K562 (cell line): ENCODE measurements at regions not wholly inside any gene's neighbourhood (a gene's known extent, or its start where the extent isn't known, plus 50 kb on each side); places are given as distances from the start of the nearest gene placed in this dataset.

Experiments
- ATAC-seq: fragments of 200-7000 bp; cut with Tn5 transposase; 3 replicates; pipeline ENCODE4 v1.9.1; 2020; ENCODE audit warnings: moderate library complexity
- BruUV-seq: library from RNA; stranded (reverse); fragments of 400-500 nt; replicated peaks from 2 replicates; lab custom pipeline; 2021; lab: Mats Ljungman, UMichigan
- CTCF ChIA-PET: fragments of 300-600 bp; formaldehyde crosslinking; extraction: SDS; loops from one replicate; lab custom pipeline; 2021; ENCODE audit warnings: low intra/inter-chr PET ratio; lab: Yijun Ruan, JAX
- POLR2A ChIA-PET: fragments of 300-600, 350-650 bp; sonication (Branson Sonifier 250); formaldehyde crosslinking; extraction: SDS; loops from one replicate; lab custom pipeline; 2021; ENCODE audit warnings: antibody characterized with exemption, inconsistent platforms; lab: Yijun Ruan, JAX
- DNase-seq, 4 experiments: peaks; one replicate each; pipeline versions ENCODE4 v3.0.0 to v3.0.0-alpha.2; 2011 to 2018; ENCODE audit warnings: low spot score in 3 of 4, mixed read lengths in 3 of 4; ENCODE audit errors: extremely low read depth in 1 of 4
- FAIRE-seq: peaks from 2 replicates; lab custom pipeline; 2011; peaks lifted over from hg19 to GRCh38; lab: Jason Lieb, UNC
- H2AFZ ChIP-seq: 2 replicates; pipeline ENCODE4 v1.6.0; 2011; ENCODE audit warnings: low read depth, low read length, control low read depth, inconsistent platforms
- H3K27ac ChIP-seq: fragments of 200-600 bp; 3 replicates; pipeline ENCODE4 v1.8.0; 2011; ENCODE audit warnings: low read depth, mild to moderate bottlenecking, control low read depth, inconsistent platforms, low read length, moderate library complexity, mixed read lengths; ENCODE audit errors: extremely low read depth
- H3K27me3 ChIP-seq, 2 experiments: fragments of 300-600 bp in 1 of 2; 2 replicates in 1 of 2; 3 replicates in 1 of 2; pipeline versions ENCODE4 v1.6.0 to v1.8.0; 2011; ENCODE audit warnings: inconsistent platforms in 2 of 2, low read length in 2 of 2, mild to moderate bottlenecking in 1 of 2, mixed read lengths in 1 of 2, moderate library complexity in 1 of 2; ENCODE audit not compliant: control insufficient read depth in 2 of 2, insufficient read depth in 2 of 2
- H3K36me3 ChIP-seq: fragments of 300-600 bp; 3 replicates; pipeline ENCODE4 v1.8.0; 2011; ENCODE audit warnings: mild to moderate bottlenecking, low read length, inconsistent platforms; ENCODE audit not compliant: control insufficient read depth, insufficient read depth
- H3K4me1 ChIP-seq, 2 experiments: fragments of 200-600 bp in 1 of 2; replicated peaks in 1 of 2; 2 replicates in 1 of 2; 3 replicates in 1 of 2; pipeline versions ENCODE4 v1.5.1 to v1.8.0; 2011; ENCODE audit warnings: inconsistent platforms in 2 of 2, low read length in 2 of 2, mild to moderate bottlenecking in 1 of 2, mixed read lengths in 1 of 2, moderate library complexity in 1 of 2; ENCODE audit not compliant: control insufficient read depth in 2 of 2, insufficient read depth in 2 of 2
- H3K4me2 ChIP-seq: 2 replicates; pipeline ENCODE4 v1.6.1; 2011; ENCODE audit warnings: low read length, control low read depth, inconsistent platforms, mixed read lengths; ENCODE audit not compliant: insufficient read depth
- H3K4me3 ChIP-seq: fragments of 200-600 bp; sonication (generic), shearing (Covaris generic); 2 replicates; pipeline ENCODE4 v1.5.1; 2016; ENCODE audit warnings: control low read depth, inconsistent platforms
- H3K79me2 ChIP-seq: fragments of 200-600 bp; 3 replicates; pipeline ENCODE4 v1.8.0; 2011; ENCODE audit warnings: low read length, inconsistent platforms; ENCODE audit not compliant: control insufficient read depth, insufficient read depth
- H3K9ac ChIP-seq, 2 experiments: 2 replicates each; pipeline versions ENCODE4 v1.6.0 to v1.6.1; 2011; ENCODE audit warnings: low read depth in 2 of 2, low read length in 2 of 2, control low read depth in 1 of 2, inconsistent platforms in 1 of 2, mild to moderate bottlenecking in 1 of 2, mixed read lengths in 1 of 2; ENCODE audit not compliant: insufficient read depth in 1 of 2
- H3K9me1 ChIP-seq: one replicate; pipeline ENCODE4 v1.6.0; 2011; ENCODE audit warnings: inconsistent platforms, mild to moderate bottlenecking, low read length, moderate library complexity; ENCODE audit not compliant: control insufficient read depth, insufficient read depth
- H3K9me3 ChIP-seq: replicated peaks from 2 replicates; pipeline ENCODE4 v1.5.1; 2011; ENCODE audit warnings: low read depth, low read length, inconsistent platforms; ENCODE audit not compliant: control insufficient read depth, insufficient read depth
- H4K20me1 ChIP-seq: replicated peaks from 2 replicates; pipeline ENCODE4 v1.6.1; 2011; ENCODE audit warnings: low read length, inconsistent platforms, mixed read lengths; ENCODE audit not compliant: control insufficient read depth, insufficient read depth
- MCM3 ChIP-seq: fragments of 450-650 bp; IDR thresholded peaks from 2 replicates; pipeline ENCODE4 v1.6.1; 2016
- MEIS2 ChIP-seq: fragments of 450-650 bp; IDR thresholded peaks from 2 replicates; pipeline ENCODE4 v1.6.1; 2014; ENCODE audit warnings: mild to moderate bottlenecking; ENCODE audit not compliant: partially characterized antibody
- SIRT6 ChIP-seq: IDR thresholded peaks from one replicate; pipeline ENCODE4 v1.6.1; 2012; ENCODE audit warnings: low read depth, mild to moderate bottlenecking, control low read depth, inconsistent platforms, low read length, moderate library complexity
- ZNF232 ChIP-seq: sonication (generic); formaldehyde crosslinking; IDR thresholded peaks from 2 replicates; pipeline ENCODE4 v1.8.0; 2022; ENCODE audit warnings: mild to moderate bottlenecking, missing genetic modification reagents
- WGBS: fragments of 100-300 bp; shearing (Covaris generic); methylation state at CpG from one replicate; pipeline ENCODE4 v1.1.6; 2016; ENCODE audit warnings: low coverage, mixed read lengths; ENCODE audit not compliant: insufficient coverage; ENCODE audit errors: missing lambda C conversion rate; 5-methylcytosine and 5-hydroxymethylcytosine counted together
- in situ Hi-C: fragments of 300-500 bp; cut with MboI; formaldehyde crosslinking; loops from 4 replicates; pipeline ENCODE4 v1.15.0; 2018; ENCODE audit warnings: inconsistent platforms, mixed read lengths
- intact Hi-C: fragments of 100-400 bp; cut with micrococcal nuclease; formaldehyde crosslinking; loops from 2 replicates; pipeline ENCODE4 v1.14.2; 2022

- H3K4me3 ChIP-seq, result no peak overlapping the region
- H3K27me3 ChIP-seq, result peaks cover 0 to 2% of the 10 kb centered on the region in 2 experiments; a peak in 1 of 5 replicates
- ChIA-PET POLR2A (no interaction called here), CTCF (no interaction called here)
- no peaks in the 10 kb centered on the region for H3K79me2 ChIP-seq
- TF ChIP-seq SIRT6 (no peak), MEIS2 (peak; percentile 8)
- H3K4me1 ChIP-seq, result no peaks in the 10 kb centered on the region; a peak in 1 of 5 replicates
- FAIRE-seq (no peak), DNase-seq (peak in 1 of 4 experiments; percentile 3), ATAC-seq (no peak)
- H2AFZ ChIP-seq, result no peak overlapping the region
- no peaks in the 10 kb centered on the region for H4K20me1 ChIP-seq
- H3K27ac ChIP-seq, result no peak overlapping the region
- no peak overlapping the region for H3K4me2 ChIP-seq
- no peak overlapping the region for H3K9ac ChIP-seq
- no peaks in the 10 kb centered on the region for H3K9me1 ChIP-seq
- H3K9me3 ChIP-seq, result no peaks in the 10 kb centered on the region
- no TSS peak for BruUV-seq
- intact Hi-C loops, result no loop called here
- WGBS, result 2% methylated on average over 4 of the region's 4 CpGs
- in situ Hi-C loops, result no loop called here
- H3K36me3 ChIP-seq, result no peaks in the 10 kb centered on the region
These were observed 59.4 kb upstream of the ZNF438 start for GRCh38 chr10:31090894-31091607.

- in situ Hi-C loops, result no loop called here
- H3K27ac ChIP-seq, result no peak overlapping the region
- no peaks in the 10 kb centered on the region for H3K79me2 ChIP-seq
- ChIA-PET CTCF (no interaction called here), POLR2A (no interaction called here)
- FAIRE-seq (no peak), ATAC-seq (no peak), DNase-seq (no peak)
- intact Hi-C loops, result no loop called here
- H3K27me3 ChIP-seq, result peaks cover 12 to 16% of the 10 kb centered on the region in 2 experiments; a peak in 4 of 5 replicates
- no peak overlapping the region for H3K4me3 ChIP-seq
- no peaks in the 10 kb centered on the region; a peak in 1 of 5 replicates for H3K4me1 ChIP-seq
- no peak overlapping the region for H3K4me2 ChIP-seq
- no TSS peak for BruUV-seq
- no peak overlapping the region for H2AFZ ChIP-seq
- 0% methylated on average over 11 of the region's 11 CpGs for WGBS
- no peaks in the 10 kb centered on the region for H3K9me3 ChIP-seq
- no peaks in the 10 kb centered on the region for H3K9me1 ChIP-seq
- no peaks in the 10 kb centered on the region for H4K20me1 ChIP-seq
- H3K9ac ChIP-seq, result no peak overlapping the region
- no peaks in the 10 kb centered on the region for H3K36me3 ChIP-seq
- no peak for TF ChIP-seq ZNF232
- TF ChIP-seq MCM3, result no peak
These were observed 64.3 kb upstream of the ZNF438 start for GRCh38 chr10:31095677-31096560.
